Ammon's horn (tissue), 1 donor: ENCODE measurements at regions not wholly inside any gene's neighbourhood (a gene's known extent, or its start where the extent isn't known, plus 50 kb on each side); places are given as distances from the start of the nearest gene placed in this dataset.

Experiments
- DNase-seq: peaks from one replicate; pipeline ENCODE4 v3.0.0-alpha.2; 2016; ENCODE audit warnings: low spot score

- DNase-seq = peak; percentile 53
Measured at GRCh38 chr10:78944723-78945312, 123.9 kb upstream of the ZMIZ1 start.

GRCh38 chr10:78945838-78946237 is 122.9 kb upstream of the ZMIZ1 start:
- DNase-seq = no peak

GRCh38 chr10:78947226-78947625 is 121.5 kb upstream of the ZMIZ1 start:
- DNase-seq = no peak

- no peak for DNase-seq
Measured at GRCh38 chr10:78947733-78948132, 121.0 kb upstream of the ZMIZ1 start.

- no peak for DNase-seq
Measured at GRCh38 chr10:78948621-78949030, 120.1 kb upstream of the ZMIZ1 start.

GRCh38 chr10:78950656-78951587 is 117.8 kb upstream of the ZMIZ1 start:
- DNase-seq = no peak

- no peak for DNase-seq
Measured at GRCh38 chr10:78952030-78952429, 116.7 kb upstream of the ZMIZ1 start.

GRCh38 chr10:78952686-78953085 is 116.1 kb upstream of the ZMIZ1 start:
- no peak for DNase-seq

GRCh38 chr10:78953113-78953798 is 115.5 kb upstream of the ZMIZ1 start:
- no peak for DNase-seq

- DNase-seq = no peak
Measured at GRCh38 chr10:78953799-78954297, 114.9 kb upstream of the ZMIZ1 start.

- no peak for DNase-seq
Measured at GRCh38 chr10:78954689-78955088, 114.1 kb upstream of the ZMIZ1 start.

- DNase-seq = no peak
Measured at GRCh38 chr10:78955206-78955605, 113.6 kb upstream of the ZMIZ1 start.

GRCh38 chr10:78956391-78956790 is 112.4 kb upstream of the ZMIZ1 start:
- DNase-seq = no peak

GRCh38 chr10:78957471-78958039 is 111.2 kb upstream of the ZMIZ1 start:
- DNase-seq = no peak

- no peak for DNase-seq
Measured at GRCh38 chr10:78959217-78959923, 109.4 kb upstream of the ZMIZ1 start.

- DNase-seq = no peak
Measured at GRCh38 chr10:78959924-78960285, 108.9 kb upstream of the ZMIZ1 start.

GRCh38 chr10:78960316-78960800 is 108.4 kb upstream of the ZMIZ1 start:
- DNase-seq = peak; percentile 74

- no peak for DNase-seq
Measured at GRCh38 chr10:78961760-78962159, 107.0 kb upstream of the ZMIZ1 start.

GRCh38 chr10:78963074-78964034 is 105.4 kb upstream of the ZMIZ1 start:
- no peak for DNase-seq

GRCh38 chr10:78964274-78964951 is 104.4 kb upstream of the ZMIZ1 start:
- DNase-seq = no peak
